Right renal cortex interstitium (tissue), 3 donors: ENCODE measurements at regions not wholly inside any gene's neighbourhood (a gene's known extent, or its start where the extent isn't known, plus 50 kb on each side); places are given as distances from the start of the nearest gene placed in this dataset.

ENCODE experiments used
- DNase-seq, 3 donors: peaks; one replicate each; pipeline ENCODE4 v3.0.0-alpha.2; 2013; ENCODE audit warnings: low read depth in 3 of 3, low spot score in 2 of 3

DNA sequence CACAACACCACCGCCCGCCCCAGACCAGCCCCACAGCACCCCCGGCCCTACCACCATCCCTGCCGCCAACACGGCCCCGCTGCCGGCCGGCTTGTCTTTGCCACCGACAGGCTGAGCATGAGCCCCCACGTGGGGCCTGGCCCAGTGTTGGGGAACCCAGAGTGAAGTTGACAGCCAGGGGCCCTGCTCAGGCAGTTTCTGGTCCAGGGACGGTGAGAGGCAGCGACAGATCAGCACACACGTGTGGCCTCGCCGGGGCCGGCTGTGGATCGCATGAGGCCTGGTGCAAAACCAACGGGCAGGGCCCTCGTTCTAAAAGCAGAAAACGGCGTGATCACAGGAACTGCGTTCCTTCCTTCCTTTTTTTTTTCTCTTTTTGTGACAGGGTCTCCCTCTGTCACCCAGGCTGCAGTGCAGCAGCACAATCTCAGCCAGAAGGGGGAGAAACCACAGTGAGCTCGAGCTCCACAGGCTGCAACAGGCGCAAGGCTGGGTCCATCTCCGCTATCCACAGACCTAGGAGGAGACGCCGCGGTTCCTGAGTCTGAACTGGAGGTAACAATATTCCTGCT is 50.5 kb upstream of the FBRSL1 start:
- DNase-seq, result no peak

DNA sequence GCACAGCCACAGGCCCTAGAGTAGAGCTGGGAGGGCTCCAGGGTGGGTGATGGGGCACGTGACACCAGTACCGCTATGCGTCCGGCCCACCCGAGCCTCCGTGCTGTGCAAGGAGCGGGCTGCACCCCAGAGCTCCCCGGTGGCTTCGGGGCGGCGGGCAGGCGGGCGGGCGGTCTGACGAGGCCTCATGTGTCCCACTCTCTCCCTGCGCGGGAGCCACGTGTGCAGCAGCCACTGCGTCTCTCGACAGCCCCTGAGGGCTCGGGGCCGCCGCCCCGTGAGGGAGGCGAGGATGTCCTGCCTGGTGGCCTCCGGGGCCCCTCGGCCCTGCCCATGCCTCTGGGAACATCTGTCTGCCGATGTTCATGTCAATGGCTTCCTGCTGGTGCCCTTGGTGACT is 51.2 kb upstream of the FBRSL1 start:
- DNase-seq, result no peak

DNA sequence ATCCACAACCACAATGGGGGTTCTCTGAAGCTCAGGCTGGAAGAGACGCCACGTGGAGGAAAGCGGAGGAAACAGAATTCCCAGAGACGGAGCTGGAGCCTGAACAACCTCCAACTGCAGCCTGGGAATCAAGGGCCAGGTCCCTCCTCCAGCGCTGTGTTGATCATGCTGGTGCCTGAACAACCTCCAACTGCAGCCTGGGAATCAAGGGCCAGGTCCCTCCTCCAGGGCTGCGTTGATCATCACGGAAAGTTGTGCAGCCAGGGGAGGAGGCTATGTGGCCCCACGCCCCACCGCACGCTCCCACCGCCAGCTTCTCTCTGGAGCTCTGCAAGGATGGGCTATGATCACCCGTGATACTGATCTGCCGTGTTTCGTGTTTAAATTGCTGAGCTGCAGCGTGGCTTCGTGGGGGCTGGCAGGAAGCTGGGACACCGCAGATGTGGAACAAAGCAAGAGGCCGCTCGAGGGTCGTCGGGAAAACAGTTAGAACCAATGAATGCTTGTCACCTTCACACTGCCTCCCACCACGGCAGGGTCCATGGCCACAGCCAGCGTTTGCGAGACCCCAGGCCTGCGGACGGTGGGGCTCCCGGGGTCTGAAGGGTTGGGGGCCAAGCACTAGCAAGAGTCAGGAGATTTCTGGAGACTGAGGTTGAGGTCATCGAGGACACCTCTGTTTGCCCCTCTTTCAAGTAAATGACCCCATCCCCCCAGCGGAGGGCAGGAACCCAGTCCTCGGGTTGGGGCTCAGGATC is 51.8 kb upstream of the FBRSL1 start:
- no peak for DNase-seq

DNA sequence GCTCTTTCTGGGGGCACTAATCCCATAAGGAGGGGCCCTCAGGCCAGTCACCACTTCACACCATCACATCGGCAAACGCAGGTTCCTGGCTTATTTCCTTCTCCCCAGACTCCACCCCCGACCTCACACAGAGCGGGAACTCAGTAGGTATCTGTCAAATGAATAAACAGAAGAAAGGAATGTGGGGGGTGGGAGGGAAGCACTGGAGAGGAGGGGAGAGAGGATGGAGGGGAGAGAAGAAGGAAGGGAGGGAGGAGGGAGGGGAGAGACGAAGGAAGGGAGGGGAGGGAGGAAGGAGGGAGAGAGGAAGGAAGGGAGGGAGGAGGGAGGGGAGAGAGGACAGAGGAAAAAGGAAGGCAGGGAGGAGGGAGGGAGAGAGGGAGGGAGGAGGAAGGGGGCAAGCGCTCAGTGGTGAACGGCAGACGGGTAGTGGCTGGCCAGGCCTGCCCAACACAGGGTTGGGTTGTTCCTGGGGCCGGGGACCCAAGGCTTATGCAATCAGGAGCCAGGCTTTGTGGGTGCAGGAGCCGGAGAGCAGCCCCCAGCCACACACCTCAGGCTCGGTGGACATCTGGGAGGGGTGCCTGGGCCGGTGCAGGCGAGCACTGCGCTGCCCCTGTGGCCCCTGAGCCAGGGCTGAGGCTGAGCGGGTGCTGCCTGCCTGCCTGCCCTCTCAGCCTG is 52.6 kb upstream of the FBRSL1 start:
- DNase-seq, result no peak

DNA sequence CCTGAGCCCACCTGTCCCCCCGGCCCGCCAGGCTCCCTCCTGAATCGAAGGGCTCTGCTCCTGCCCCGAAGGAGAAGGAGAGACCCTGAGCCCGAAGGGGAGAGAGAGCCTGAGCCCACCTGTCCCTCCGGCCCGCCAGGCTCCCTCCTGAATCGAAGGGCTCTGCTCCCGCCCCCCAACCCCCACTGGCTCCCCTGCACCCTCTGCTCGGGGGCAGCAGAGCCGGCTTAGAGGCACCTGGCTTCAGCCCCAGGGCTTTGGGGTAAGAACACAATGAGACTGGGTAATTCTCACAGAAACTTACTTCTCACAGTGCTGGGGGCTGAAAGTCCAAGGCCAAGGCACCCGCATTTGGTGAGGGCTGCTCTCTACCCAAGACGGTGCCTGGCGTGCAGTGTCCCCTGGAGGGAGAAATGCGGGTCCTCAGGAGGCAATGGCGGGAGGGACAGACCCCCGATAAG is 53.1 kb upstream of the FBRSL1 start:
- no peak for DNase-seq

DNA sequence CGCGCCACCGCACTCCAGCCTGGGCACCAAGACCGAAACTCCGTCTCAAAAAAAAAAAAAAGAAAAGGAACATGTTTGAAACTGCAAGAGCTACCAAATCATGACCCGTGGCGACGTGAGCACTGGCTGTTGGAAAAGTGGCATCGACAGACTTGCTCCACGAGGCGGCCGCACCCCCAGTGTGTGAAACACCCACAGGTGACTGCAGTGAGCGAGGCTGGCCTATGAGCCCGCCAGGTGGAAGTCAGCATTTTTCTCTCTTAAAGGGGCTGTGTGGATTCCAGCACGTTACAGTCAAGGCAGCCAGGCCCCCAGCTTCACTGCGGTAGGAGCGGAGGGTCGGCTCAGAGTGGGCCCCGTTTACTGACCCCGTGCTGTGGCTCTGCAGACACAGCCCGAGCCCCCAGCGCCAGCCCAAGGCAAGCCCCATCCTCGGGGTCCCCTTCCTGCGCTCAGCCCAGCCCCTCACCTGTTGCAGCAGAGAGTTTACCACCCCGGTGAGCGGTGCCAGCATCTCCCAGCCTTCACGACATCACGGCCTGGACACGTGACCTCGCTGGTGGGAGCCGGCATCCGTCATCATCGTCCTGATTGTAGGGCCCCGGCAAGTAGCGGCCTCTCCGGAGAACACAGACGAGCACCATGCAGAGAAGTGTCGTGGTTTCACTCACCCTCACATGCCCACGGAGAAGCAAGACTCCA is 54.3 kb upstream of the FBRSL1 start:
- DNase-seq, result no peak

DNA sequence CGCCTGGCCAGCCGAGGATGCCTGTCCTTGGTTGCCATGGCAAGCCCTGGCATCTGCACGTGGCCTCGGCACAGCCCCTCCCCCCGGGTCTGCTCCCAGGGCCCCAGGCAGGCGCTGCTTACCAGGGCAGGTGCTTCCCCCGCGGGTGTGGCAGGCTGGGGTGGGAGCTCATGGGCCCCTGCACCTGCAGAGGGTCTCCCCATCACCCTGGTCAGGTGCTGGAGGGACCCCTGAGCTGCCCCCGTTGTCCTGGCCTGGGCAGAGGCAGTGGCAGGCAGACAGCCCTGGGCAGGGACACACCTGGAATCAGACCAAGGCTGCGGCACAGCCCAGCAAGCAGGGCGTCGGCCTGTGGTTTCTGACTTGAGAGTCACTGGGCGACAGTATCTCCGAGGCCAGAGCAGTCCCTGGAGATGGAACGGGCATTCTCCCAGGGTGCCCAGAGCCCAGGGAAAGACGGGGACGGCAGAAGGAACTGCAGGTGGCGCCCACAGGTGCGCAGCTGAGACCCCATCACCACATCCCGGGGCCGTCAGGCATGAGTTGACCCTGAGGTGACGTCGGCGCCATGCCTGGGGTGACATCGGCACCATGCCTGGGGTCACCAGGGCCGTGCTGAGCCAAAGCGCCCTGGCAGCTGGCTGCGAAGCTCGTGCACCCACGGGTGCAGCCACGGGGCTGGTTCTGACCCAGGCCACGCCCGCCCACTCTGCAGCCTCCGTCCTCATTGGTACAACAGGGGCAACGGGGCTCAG is 56.1 kb upstream of the FBRSL1 start:
- DNase-seq, result no peak

DNA sequence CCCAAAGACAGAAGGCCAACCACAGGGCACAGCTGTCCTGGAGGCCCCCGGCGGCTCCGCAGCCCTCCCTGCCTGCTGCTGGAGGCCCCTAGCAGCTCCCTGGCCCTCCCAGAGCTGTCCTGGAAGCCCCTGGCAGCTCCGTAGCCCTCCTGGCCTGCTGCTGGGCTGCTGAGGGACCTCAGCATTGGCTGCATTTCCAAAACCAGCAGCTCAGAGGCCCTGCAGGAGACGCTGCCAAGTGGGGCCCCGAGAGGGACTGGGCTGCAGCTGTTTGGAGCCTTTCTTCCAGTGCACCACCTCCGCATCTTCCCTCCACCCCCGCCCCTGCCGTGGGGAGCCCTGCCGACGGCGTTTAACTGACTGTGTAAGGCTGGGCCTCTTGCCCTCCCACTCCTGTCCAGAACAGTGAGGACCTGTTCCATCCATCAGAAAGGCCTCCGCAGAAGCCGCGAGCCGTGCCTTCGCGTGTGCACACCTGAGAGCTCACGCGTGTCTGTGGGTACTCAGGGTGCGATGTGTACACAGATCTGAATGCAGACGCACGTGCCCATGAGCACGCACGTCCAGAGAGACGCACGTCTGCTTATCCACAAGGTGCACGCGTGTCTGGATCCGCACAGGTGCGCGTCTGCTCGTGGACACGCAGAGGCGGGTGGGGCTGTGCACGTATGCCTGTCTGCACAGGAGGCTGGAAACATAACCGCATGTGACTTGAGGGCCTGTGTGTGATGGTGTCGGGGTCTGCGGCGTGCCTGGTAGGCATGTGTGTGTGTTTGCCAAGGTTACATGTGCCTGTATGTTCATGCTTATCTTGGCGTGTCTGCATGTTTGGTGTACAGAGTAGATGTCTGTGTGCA is 57.0 kb upstream of the FBRSL1 start:
- no peak for DNase-seq

DNA sequence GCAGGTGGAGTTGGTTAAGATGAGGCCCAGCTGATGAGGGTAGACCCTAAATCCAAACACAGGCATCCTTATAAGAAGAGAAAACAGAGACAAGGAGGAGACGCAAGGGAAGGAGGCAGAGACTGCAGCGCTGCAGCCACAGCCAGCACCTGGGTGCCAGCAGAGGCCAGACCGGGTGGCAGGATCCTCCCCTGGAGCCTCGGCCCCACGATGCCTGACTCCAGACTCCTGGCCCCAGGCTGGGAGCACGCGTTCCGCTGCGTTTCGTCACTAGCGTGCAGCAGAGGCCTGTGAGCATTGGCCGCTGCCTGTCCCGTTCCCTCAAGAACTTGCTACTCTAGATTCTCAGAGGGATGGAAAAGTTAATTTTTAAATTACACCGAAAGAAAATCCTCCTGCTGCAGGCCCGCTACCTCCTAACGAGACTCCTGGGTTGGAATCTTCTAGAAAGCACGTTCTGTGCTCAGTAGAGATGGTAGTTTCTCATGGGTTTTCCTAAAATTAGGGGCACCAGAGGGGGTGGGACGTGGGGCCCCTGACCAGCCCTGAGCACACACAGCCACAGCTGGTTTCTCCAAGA is 57.7 kb upstream of the FBRSL1 start:
- DNase-seq, result no peak

DNA sequence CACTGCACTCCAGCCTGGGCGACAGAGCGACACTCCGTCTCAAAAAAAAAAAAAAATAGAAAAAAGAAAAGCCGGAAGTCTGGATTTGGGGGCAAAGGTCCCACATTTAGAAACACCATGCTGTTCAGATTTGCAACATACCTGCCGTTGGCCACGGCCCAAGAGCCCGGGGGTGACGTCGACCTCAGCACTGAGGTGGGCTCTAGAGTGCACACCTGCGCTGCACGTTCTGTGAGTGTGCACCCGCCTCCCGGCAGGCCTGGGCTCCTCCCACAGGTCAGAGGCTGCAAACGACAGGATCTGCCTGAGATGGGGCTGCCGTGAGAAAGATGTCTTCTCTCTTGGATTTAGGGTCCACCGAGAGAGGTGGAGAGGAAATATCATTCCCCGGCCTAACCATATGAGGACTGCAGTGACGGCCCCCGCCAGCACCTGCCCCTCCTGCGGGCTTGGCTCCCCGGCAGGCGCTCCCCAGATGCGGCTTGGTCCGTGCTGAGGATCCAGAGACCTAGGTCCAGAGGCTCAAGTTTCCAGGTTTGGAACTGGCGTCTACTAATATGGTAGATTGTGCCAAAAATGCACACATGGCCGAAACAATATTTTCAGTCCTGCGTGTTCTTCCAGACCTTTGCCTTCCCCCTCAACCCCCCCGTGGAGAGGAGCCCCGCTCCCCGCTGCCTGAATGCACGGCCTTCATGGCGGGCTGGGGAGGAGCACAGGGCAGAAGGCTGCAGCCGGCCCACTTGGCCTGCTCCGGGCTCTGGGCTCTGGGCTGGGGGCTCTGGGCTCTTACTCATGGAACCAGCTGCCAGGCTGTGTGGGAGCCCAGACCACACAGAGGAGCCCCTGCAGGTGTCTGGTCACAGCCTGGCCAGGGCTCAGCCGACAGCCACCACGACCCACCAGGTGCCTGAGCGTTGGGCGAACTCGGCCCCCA is 58.8 kb upstream of the FBRSL1 start:
- no peak for DNase-seq

DNA sequence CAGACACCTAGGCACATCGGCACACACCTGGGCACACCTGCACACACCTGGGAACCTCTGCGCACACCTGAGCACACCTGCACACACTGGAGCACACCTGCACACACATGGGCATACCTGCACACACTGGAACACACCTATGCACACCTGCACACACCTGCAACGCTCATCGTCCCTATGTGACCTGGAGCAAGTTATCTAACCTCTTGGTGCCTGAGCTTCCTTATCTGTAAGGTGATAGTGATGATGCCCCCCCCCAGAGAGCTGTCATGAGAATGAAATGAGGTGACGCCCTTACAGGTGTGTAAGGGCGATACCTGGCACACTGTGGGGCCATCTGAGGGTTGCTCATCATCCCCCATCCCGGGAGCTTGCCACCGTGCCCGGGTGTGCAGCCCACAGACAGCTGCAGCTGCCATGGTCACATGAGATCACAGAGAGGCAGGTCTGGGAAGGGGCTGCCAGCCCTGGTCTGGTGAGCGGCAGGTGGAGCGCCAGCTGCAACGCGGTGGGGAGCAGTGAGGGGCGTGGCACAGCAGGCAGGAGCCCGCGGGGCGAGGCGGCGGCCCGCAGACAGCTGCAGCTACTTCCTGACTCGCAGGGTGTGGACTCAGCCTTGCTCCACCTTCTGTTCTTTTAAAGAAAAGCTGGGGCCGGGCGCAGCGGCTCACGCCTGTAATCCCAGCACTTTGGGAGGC is 59.9 kb upstream of the FBRSL1 start:
- no peak for DNase-seq

DNA sequence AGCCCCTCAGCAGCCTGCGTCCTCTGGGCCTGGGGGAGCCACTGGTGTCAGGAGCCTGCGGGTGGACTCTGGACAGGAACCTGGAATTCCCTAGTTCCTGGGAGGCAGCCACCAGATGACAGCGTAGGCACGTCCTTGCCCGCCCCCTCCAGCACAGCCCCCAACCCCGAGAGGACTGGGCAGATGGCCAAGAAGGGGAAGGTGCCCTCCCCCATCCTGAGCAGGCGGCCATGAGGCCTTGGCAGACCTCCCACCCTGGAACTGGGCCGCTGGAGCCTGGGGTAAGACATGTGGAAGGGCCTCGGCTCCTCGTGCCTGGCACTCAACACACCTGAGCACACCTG is 60.4 kb upstream of the FBRSL1 start:
- DNase-seq, result no peak

DNA sequence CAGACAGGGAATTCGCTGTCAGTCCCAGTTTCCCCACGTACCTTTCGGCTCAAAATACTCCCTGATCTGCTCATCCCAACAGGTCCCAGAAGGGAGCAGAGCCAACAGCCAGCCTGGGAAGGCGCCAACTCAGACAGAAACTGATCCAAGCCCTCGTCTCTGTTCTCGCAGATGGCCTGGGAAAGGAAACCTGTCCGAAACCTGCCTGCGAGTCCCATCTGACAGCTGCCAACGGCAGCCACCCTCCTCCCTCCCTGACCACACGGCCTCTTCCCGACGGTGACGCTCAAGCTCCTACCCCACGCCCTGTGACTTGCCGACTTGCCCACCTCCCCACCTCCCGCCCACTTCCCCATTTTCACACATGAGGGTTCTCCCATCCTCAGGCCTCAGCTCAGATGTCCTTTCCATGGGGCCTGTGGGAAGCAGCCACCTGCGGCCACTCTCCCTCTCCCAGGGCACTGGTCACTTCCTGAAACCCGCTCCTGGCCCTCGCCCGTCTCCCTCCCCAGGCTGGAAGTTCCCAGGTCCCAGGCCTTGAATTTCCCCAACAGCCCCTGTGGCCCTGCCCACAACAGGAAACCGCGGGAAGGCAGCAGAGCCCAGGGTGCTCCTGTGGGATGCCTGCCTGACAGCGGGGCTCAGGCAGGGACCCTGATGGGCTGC is 60.9 kb upstream of the FBRSL1 start:
- DNase-seq, result no peak

DNA sequence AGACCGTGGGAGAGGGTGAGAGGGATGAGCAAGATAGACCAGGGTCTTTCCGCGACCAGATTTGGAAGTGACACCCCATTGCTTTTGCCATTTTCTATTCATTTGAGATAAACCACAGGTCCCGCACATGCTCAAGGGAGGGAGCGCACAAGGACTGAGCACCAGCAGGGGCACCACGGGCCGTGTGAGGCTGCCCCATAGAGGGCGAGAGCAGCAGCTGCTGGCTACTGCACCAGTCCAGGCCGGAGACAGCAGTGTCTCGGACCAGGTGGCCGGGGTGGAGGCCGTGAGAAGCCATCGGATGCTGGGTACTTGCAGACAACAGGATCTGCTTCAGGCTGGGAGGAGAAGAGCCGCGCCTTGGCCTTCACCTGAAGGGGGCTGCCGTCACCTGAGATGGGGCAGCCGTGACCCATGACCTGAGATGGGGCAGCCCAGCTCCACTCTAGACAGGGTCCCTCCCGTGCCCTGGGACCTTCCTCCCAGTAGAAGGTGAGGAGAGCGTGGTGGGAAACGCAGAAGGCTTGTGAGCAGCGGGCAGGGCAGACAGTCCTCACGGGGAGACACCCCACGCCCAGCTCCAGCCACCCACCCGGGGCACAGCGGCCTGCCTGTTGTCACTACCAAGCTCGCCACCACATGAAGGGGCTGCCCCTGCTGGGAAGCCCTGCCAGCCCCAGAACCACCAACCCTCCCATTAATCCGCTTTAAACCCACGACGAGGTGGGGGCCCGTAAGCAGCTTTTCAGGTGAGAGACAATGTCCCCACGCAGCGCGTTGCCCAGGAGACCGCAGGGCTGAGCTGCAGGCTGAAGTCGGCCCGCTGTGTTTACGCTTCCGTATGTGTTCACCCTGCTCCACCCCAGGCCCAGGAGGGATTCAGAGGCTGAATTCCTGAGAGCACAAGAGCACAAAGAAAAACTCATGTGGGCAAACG is 61.7 kb upstream of the FBRSL1 start:
- DNase-seq, result no peak

DNA sequence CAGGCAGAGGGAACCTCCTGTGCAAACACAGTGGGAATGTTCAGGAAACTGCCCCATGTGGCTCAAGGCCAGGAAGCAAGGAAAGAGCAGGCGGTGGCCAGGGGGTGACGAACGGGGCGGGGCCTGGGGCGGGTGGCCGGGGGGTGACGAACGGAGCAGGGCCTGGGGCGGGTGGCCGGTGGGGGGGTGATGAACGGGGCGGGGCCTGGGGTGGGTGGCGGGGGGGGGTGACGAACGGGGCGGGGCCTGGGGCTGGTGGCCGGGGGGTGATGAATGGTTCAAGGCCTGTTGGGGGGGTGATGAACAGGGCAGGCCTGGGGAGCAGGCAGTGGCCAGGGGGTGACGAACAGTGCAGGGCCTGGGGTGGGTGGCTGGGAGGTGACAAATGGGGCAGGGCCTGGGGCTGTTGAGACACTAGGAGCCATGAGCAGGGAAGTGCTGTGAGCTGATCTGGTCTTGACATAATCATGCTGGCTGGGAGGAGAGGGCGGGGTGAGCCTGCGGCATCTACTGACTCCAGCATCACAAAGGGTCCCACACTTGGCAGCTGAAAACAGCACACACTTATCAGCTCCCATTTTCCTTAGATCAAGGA is 62.7 kb upstream of the FBRSL1 start:
- no peak for DNase-seq
